Posterior vena cava (tissue), 2 donors: ENCODE measurements at regions not wholly inside any gene's neighbourhood (a gene's known extent, or its start where the extent isn't known, plus 50 kb on each side); places are given as distances from the start of the nearest gene placed in this dataset.

Source experiments
- DNase-seq: peaks from one replicate; pipeline ENCODE4 v3.0.0-alpha.2; 2020; ENCODE audit warnings: low spot score
- intact Hi-C, 2 donors: fragments of 100-400 bp; cut with DNase I; formaldehyde crosslinking; loops; one replicate each; pipeline versions ENCODE4 v1.14.1 to v1.14.2; 2022 to 2023
- donor health status: DM: yes; HTN: yes; CAD: no.
- donor health status: DM: yes; HTN: yes; CAD: no.

DNA sequence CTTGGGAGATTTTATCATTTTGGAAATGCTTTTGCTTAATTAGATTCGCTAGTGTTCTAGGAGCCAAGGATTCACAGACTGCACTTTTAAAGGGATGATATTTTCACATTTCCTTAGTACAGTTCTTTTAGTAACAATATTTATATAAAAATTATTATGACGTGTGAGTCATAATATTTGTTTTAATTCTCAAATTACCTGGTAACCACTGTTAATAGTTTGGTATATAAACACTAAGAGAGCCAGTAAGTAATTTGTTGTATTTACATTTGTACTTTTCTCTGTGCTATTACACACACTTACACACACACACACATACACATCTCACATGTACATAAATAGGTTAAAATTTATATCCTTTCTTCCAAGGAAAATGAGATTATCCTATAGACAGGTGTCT lies 58.8 kb upstream of the RAD23B start:
- no peak for DNase-seq
- intact Hi-C loops: no loop called here

DNA sequence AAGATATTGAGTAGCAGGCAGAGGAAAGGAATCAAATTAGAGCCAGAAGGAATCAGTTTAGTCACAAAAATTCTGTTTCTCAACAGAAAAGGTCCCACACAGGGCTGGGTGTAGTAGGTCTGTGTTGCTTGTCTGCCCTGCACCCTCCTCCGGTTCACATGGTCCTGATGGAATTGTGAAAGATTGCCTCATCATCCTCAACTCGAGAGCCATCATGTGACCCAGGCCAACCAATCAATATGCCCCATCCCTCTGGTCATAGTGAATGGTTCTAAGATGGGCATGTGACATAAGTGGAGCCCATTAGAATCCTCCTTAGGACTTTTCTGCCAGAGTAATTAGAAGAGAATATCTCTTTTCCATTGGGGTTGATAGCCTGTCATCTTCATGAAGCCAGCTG lies 56.7 kb upstream of the RAD23B start:
- DNase-seq: no peak
- intact Hi-C loops: no loop called here

DNA sequence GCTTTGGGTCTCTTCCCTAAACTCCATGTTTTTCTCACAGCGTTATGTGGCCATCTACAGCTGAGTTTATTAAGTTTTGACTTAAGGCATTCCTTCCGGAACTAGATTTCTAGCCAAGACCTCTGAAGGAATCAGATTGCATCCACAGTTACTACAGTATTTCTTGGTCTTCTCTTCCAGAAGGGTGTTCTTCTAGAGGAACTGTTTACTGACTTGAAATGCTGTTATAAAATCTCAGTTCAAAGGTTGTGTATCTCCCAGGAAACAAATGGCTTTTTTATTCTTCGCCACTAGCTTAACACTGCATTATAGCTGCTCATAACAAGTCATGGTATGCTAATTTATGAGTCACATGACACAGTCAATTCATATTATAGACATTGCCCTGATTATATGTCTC lies 55.3 kb upstream of the RAD23B start:
- DNase-seq: no peak
- intact Hi-C loops: no loop called here

DNA sequence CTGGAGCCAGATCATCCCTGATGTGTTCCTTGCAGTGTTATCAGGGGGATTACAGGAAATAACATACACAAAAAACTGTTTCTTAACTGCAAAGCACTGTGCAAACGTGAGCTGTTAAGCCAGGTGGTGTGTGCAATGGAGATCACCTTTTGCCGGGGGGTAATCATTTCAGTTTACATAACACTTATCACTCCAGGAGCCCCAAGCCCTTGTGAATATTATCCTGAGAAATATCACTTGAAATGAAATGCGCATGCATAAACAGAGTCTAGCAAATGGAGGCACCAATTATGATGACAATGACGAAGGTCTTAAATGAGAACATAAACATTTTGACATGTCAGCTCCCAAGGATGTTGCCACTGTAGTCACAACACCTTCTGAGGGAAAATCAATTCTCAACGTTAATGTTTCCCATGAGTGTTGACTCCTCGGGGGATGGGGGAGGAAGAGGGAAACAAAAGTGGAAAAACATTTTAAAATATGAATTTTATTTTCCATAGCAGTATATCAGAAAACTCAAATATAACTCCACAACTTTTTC lies 54.5 kb upstream of the RAD23B start:
- no peak for DNase-seq
- intact Hi-C loops: no loop called here

DNA sequence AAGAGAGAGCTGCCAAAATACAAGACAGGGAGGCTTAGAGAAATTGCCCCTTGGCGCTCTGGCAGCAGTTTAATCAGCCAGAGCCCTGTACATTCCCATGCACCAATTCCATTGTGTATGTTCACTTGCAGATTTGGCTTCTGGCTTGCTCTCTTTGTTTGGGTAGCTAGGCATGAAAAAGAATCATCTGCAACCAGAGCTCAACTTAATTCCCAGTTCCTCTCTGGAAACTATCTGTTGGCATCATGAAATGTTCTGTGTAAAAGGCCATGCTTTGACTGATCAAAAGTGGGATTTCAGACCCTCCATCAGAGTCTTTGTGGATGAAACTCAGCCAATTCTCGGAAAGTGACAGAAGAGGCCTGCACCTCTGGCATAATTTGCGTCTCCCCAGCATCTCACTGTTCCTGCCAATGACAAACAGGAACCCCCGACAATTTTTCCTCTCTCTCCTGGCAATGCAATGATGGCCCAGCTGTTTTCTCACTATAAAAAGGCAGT lies 53.8 kb upstream of the RAD23B start:
- intact Hi-C loops: no loop called here
- DNase-seq: no peak
